ENCODE measurements at regions not wholly inside any gene's neighbourhood (a gene's known extent, or its start where the extent isn't known, plus 50 kb on each side); places are given as distances from the start of the nearest gene placed in this dataset.

DNA sequence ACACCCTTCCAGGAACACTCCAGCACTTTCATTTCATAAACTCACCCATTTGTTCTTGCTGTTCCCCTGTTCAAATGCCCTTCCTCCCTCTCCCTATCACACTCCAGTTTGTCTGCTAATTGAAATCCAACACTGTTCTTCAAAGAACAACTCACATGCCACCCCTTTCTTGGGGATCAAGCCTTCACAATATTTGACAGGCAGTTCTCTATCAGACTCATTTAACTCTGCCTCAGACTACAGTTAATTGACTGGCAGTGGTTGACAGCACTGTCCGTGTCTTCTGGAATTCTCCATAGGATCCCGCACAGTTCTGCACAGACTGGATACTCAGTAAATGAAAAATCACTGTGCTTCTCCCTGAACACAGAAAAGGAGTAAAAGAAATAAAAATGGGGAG lies 87.8 kb downstream of the PMP22 start:
- no peak for DNase-seq

DNA sequence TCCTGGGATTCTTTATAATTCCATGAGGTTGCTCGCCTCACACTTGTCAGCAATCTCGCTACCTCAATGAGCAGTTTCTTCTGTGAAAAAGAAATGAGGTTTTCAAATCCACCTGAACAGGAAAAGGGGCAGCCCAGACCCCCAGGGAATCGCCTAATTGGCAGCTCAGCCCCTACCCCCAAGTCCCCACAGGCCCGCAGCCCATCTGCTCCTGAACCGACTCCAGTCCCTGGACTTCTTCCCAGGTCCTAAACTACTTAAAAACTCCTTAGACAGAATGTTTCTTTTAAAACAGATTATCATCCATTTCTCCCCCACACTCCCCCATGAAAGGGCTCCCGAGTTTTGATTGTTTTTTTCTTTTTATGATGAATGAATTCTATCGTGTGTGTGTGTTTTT lies 89.8 kb downstream of the PMP22 start:
- no peak for DNase-seq

DNA sequence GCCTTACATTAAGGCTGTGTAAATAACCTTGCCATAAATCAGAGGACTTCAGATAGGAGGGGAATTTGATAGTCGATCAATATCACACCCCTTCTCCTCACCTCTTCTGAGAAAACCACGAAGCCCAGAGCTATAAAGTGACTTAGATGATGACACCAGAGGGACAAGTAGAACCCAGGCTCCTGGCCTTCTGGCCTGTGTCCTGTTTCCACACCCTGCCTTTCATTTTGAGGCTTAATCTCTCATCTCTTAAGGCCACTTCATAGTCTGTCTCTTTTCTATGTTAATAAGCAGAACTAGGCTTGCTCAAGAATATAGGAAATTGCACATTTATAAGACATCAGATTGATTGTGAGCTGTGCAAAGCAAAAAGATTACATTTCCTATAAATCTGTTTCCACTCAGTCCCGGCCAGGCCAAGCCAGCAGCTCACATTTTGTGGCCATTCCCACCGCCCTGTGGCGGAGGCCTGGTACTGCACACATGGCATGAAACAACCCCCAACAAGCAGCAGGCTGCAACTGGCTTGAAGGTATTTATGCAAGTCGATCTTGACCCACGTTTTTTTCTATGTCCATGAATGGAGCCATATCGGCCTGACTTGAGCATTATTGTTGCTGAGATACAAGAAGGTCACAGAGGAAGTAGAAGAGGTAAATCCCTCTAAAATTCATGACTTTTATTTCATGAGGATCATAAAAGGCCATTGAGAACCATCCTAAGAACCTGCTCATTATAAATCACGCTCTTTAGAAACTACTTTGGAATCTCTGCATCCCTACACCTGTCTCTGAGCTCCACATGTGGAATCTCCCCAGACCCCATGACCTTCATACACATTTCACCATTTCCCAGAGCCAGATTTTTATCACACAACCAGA lies 93.7 kb downstream of the PMP22 start:
- DNase-seq: peak; percentile 86

DNA sequence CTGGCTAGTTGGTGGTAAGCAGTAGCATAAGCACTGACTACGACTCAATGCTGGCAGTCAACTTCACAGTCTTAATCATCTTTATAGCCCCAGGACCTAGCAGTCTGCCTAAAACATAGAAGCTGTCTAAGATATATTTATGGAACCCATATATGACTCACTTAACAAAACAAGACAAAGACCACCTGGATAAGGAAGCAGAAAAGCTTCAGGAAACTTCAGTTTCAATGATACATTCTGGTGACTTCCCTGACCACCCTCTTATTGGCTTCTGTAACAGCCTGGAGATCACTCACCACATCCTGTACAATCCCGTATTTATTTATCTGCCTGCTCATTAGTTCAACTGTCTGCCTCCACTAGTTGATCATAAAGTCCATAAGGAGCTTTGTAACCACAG lies 95.5 kb downstream of the PMP22 start:
- DNase-seq: no peak

DNA sequence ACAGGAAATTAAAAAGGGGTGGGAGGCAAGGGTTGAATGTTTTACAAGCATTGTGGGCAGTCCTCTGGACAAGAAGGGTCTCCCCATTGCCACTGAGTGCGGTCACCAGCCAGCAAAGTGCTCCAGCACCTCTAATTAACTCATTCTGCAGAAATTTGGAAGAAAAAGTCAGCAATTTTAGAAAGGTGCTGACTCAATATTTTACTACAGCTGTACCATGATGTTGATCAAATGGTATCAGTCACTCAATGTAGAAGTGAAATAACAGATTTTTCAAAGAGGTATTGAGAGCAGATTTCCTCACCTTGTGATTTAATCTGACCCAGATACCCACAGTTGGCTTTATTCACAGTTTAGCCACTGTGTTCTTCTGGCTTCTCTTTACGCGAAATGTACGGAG lies 96.7 kb downstream of the PMP22 start:
- no peak for DNase-seq

DNA sequence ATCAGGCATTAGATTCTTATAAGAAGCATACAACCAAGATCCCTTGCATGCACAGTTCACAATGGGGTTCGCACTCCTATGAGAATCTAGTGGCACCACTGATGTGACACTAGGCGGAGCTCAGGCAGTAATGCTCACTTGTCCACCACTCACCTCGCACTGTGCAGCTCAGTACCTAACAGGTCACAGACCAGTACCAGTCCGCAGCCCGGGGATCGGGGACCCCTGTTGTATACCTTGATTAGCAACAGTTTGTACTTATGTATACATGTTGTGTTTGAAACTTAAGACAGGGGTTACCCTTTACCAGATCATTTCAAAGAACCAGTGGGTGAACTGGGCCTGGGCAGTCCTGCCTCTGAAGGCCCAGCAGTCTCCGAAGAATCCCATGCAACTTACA lies 103.7 kb downstream of the PMP22 start:
- no peak for DNase-seq

DNA sequence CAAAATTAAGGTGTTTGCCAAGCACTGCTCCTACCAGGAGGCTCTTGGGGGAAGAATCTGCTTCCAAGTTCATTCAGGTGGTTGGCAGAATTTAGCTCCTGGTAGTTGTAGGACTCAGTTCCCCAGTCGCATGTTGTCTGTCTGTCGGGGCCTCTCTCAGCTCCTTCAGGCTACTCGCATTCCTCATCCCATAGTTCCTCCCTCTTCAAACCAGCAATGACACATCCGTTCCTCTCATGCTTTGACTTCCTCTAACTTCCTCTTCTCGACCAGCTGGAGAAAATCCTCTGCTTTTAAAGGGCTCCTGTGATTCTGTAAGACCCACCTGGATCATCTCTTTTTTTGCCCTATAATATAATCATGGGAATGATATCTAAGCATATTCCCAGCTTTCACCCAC lies 108.1 kb downstream of the PMP22 start:
- DNase-seq: no peak

DNA sequence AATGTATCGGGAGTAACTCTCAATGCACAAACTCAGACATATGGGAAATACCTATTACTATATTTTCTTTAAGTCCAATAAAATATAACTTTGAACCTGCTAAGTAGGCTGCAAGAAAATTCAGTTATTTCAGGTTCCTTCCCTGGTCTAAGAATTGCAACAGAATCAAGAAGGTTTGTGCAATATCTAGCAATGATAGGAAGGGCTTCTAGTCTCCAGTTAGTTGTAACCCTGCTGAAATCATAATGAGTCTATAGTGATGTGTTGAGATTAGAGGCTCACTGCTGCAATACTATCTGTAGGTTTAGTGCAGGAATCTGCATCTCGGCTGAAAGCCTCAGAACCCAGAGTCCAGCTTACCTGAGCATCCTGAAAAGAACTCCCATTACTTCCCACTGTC lies 110.5 kb downstream of the PMP22 start:
- no peak for DNase-seq

DNA sequence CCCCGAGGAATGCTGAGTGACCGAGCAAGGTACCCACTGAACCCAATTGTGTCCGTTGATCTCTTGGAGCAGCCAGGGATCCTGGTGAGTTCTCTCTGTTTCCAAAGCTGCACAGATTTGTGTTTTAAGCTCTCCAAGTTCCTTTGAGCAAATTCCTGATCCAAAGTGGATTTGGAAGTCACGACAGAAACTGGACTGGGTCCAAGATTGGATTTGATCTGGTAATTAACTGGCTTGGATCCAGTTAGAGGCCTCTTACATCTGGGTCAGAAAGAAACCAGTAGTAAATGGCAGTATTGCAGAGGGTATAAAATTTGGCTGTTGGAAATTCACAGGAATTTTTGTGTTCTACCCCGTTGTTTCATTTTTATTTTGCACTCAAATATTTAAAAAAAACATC lies 119.5 kb downstream of the PMP22 start:
- no peak for DNase-seq

DNA sequence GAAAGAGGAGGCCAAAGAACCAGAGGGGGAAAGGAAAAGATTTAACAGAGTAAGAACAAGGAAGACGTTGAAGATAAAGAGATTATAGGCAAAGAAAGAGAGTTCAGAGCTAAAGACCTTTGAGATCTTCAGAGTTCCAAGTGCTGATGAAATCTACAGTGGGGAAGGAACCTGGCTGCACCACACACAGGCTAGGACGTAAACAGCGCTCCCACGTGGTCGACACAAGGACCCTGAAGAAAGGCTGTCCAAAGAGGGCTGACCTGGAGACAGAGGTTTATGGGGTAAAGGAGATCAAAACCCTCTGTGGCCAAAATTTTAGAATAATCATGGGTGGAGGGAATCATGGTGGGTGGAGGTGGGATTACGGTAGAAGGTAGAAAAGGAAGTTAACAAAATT lies 121.6 kb downstream of the PMP22 start:
- no peak for DNase-seq

DNA sequence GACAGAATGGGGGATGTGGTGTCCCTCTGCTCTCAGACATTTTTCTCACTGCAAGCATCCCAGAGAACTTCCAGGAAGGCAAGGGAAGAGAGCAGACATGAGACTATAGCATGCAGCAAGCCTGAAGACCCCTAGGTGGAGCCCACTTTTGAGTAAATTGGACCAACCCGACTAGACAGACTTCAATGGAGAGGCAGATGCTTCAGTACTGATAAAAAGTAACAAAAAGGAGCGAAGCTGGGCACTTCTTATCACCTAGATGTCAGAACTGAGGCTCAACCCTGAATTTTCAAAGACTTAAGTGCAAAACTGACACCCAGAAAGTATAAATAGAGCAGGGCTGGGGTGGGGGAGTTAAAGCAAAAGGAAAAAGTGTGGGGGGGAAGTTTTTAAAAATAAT lies 130.8 kb downstream of the PMP22 start:
- DNase-seq: no peak

DNA sequence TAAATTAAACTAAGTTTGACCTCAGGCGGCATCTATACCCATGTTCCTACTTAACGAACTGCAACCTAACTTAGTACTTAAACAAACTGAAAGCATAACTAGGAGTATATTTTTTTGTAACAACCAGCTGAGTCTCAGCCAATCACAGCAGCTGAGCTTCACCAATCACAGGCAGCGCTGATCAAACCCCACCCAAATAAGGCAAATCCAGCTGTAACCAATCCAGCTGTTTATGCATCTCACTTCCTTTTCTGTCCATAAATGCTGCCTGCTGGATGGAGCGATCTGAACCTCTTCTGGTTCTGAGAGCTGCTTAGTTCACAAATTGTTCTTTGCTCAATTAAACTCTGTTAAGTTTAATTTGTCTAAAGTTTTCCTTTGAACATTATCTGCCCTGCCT lies 131.3 kb downstream of the PMP22 start:
- no peak for DNase-seq

DNA sequence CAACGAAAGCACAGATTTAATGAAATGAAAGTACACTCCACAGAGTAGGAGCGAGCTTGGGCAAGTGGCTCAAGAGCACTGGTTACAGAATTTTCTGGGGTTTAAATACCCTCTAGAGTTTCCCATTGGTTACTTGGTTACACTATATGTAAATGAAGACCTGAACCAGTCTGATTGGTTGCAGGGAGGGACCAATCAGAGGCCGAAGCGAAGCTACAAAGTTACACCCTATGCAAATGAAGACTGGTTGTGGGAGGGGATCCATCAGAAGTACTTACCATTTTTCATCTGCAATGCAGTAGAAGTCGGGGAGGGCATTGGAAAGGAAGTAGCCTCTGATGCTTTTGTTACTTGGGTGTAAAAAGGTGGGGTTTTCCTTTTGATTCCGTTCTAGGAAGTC lies 132.0 kb downstream of the PMP22 start:
- DNase-seq: no peak

DNA sequence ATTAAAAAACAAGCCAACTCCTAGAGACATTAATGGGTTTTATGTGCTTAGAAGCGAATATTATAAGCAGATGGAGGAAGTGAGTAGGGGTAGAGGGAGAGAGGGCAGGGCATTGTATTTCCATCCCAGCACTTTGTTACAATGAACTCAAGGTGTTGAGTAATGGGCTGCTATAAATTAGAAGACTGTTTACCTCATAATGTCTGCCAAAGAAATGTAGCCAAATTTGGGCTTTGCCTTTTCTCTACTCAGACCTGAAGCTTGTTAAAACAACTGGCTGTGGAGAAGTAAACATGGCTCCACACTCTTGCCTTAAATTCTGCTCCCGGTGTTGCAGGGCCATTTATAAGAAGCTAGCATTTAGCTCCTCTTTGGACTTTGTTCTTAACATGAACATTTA lies 134.7 kb downstream of the PMP22 start:
- DNase-seq: no peak

DNA sequence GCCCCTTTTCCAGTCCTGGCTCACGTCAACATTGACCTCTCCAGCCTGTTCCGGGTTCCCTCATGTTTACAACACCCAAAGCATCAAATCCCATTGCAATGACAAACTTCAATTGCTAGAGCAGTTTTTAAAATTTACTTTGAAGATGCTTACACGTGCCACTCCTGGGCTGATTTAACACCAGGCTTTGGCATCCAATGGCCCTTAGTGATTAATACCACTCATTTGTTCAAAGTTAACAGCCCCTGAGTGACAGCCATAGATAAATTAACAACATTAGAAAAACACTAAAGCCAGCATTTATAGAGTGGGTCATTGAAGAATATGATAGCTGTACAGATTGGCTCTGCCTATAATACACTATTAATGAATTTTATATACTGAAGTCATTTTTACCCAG lies 135.1 kb downstream of the PMP22 start:
- no peak for DNase-seq

DNA sequence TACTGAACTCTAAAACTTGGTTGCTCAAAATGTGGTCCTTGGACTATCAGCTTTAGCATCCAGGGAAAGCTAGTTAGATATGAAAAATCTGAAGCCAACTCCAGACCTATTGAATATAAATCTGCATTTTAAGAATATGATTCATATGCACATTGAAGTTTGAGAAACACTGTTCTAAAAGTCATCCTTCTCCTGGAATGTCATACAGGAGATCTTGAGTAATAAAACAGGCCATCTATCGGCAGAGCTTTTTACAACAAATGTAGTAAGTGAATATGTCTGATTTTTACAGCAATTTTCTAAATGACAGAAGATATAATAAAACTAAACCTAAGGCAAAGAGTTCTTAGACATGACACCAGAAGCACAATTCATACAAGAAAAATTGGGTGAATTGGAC lies 140.4 kb downstream of the PMP22 start:
- no peak for DNase-seq

DNA sequence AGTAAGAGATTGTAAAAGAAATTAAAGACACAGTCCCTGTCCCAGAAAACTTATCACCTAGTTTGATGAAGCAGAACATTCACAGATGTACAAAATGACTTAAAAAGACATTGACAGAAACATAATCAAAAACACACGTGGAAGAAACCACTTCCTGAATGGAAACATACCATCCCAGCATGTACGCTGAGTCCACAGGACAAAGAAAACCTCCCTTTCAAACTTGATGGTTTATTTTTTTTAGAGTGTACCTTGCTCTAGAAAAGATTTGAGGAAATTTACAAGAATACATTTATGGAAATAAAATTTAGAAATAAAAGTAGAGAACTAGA lies 140.9 kb downstream of the PMP22 start:
- no peak for DNase-seq

DNA sequence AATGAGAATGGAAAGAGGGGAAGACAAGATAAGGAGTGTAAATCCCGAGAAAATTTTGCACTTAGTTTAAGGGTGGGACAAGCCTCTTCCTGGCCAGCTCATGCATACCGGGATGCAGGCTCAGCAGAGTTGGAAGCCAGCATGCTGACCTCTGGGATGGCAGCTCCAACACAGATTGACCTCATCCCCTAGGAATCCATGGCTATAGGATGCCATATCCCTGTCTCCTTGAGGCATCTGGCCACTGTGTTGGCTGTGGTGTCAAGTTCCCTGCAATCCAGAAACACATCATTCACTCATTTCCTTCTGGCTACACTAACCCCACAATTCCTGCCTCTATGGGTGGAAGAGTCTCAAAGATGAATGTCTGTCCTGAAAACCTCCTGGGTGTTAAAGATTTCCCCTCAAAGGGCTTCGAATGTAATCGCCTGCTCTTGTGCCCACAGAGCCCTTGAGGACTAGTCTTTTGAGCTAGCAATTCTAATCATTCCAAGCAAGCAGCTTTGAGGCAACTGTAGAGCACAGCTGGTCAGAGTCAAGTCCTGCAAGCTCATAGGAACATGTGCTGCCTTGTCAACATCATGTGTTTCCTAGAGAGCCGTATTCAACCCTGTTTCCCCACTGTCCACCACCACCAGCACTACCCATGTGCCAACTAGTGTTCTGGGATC lies 141.4 kb downstream of the PMP22 start:
- no peak for DNase-seq

DNA sequence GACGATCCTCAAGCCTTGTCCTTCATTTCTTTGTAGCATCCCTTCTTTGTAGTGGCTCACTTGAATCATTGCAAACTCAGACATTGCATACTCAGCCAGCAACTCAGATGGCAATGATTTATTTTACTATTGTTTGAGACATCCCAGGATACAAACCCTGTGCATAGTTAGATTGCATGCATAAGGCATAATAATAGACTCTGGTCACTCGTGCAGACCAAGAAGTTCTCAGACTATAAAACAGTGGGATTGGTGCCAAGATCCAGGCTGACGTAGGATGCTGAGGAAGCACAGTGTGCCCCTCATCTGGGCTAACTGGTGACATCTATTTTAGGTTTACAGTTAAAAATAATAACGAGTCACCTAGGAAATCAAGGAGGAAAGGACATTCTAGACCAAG lies 142.3 kb downstream of the PMP22 start:
- DNase-seq: no peak

DNA sequence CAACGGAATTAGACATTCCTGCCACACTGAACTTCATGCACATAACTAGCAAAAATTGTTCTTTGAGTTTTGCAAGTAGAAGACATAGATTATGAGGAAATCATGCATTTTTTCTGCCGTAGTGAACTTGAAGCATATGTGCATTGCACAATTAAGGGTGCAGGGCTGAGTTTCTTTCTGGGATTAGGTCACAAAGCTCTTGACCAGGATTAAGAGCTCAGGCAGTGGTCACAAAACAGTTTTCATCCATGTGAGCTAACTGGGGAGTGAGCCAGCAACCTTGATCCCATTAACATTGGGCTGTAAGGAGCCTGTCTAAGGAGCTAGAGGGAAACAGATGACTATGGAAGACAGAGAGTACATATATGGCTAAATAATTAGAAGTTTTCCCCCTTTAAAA lies 143.7 kb downstream of the PMP22 start:
- DNase-seq: no peak

DNA sequence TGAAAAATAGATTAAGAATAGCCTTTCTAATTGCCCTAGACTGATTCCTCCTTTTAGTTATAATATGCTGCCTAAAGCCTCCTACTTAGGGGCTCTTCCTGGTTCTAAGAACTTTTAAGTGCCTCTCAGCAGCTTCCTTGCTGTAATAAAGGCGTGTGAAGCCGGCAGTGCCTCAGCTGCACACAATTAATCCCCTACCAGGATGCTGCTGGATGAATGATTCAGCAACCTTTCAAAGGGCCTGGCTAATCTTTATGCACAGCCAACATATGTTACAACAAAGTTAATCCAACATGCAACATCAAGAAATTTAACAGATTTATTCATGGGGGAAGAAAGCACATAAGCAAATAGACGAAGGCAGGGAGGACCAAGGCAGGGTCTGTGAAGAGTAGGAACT lies 145.2 kb downstream of the PMP22 start:
- no peak for DNase-seq

DNA sequence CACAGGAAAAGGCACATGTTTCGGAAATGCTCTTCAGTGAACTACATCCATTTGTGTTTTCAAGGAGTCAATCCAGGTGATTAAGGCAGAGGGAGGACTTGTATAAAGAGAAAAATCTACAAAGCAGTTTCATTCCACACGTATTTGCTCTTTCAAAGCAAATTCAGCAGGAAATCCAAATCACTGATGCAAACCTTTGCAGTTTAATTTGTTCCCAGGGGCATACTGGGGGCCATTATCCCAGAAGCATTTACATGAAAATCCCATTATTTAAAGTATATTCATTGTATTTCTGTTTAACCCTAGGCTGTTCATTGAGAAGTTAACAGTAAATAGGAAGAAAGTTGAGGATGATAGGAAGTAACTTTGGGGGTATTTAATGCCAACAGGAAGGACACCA lies 147.9 kb downstream of the PMP22 start:
- no peak for DNase-seq

DNA sequence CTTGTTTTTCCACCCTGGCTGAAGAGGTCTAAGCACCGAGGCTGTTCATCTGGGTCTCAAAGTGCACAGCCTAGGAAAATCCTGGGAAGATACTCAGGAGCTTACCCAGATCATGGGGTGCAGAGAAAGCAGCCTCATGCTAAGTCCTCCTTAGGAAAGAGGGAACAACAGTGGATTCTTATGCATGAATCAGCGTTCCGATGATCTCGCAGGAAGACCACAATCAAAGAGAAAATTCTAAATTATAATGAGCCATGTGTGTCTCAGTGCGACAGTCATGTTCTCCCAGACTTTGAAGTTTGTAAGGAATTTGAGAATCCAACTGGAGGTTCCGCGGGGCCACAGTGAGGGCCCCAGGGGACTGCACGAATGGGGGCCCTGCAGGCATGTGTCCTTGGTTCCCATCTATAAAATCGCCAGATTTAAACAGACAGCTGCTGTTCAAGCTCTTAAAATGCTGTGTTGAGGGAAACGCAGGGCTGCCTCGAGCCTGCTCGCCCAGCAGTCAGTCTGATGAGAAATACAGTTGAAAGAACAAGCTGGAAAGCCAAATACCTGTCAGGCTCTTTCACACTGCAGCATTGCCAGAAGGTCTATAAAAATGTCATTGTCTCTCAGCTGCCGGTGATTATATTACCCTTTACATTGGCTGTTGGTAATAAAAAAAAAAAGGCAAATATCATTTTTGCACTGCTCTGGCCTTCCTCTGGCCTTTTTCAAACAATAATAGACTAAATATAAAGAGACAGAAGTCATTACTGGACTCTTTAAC lies 152.1 kb downstream of the PMP22 start:
- DNase-seq: peak; percentile 66

DNA sequence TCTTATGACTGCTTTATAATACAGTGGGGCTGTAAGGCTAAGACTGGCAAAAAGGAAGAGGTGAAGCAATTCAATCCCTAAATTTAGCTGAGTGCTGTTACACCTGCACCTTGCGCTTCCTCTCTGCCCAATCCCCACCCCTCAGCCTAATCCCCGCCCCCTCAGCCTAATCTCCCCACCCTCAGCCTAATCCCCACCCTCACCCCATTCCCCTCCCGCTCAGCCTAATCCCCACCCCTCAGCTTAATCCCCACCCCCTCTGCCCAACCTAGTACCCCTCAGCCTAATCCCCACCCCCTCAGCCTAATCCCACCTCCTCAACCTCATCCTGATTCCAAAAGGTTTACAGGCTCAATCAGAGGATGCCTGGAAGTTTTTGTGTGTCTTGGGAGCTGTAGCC lies 155.5 kb downstream of the PMP22 start:
- DNase-seq: no peak
